IMR-90 (cell line): ENCODE measurements at regions not wholly inside any gene's neighbourhood (a gene's known extent, or its start where the extent isn't known, plus 50 kb on each side); places are given as distances from the start of the nearest gene placed in this dataset.

ENCODE experiments used
- ATAC-seq: fragments of 200-7000 bp; cut with Tn5 transposase; 2 replicates; pipeline ENCODE4 v1.9.1; 2020; ENCODE audit warnings: low read depth, mild to moderate bottlenecking, moderate library complexity
- BruUV-seq: library from RNA; stranded (reverse); fragments of 400-500 nt; replicated peaks from 2 replicates; lab custom pipeline; 2021; lab: Mats Ljungman, UMichigan
- CTCF ChIA-PET: fragments of 300-600 bp; formaldehyde crosslinking; extraction: SDS; loops from one replicate; lab custom pipeline; 2021; ENCODE audit warnings: antibody characterized with exemption; lab: Yijun Ruan, JAX
- POLR2A ChIA-PET: fragments of 300-600 bp; sonication (Branson Sonifier 250); formaldehyde crosslinking; loops from one replicate; lab custom pipeline; 2022; ENCODE audit warnings: antibody characterized with exemption; ENCODE audit not compliant: unreplicated experiment; lab: Charles Lee
- DNase-seq: peaks from one replicate; pipeline ENCODE4 v3.0.0; 2013
- H2AFZ ChIP-seq: replicated peaks from 2 replicates; pipeline ENCODE3; 2013; ENCODE audit warnings: low read length, mild to moderate bottlenecking; ENCODE audit not compliant: poor library complexity
- H2AK5ac ChIP-seq: 2 replicates; pipeline ENCODE4 v1.6.1; 2013; ENCODE audit warnings: low read depth, low read length, inconsistent platforms
- H2AK9ac ChIP-seq: replicated peaks from 2 replicates; pipeline ENCODE3; 2013; ENCODE audit warnings: mild to moderate bottlenecking, low read depth, low read length, moderate library complexity; ENCODE audit not compliant: poor library complexity
- H2BK120ac ChIP-seq: 2 replicates; pipeline ENCODE4 v1.6.1; 2013; ENCODE audit warnings: low read depth, low read length, inconsistent platforms
- H2BK15ac ChIP-seq: 3 replicates; pipeline ENCODE4 v1.6.1; 2013; ENCODE audit warnings: low read depth, low read length, inconsistent platforms
- H2BK20ac ChIP-seq: 2 replicates; pipeline ENCODE4 v1.6.1; 2013; ENCODE audit warnings: low read depth, mild to moderate bottlenecking, inconsistent platforms, low read length, moderate library complexity
- H2BK5ac ChIP-seq: 2 replicates; pipeline ENCODE4 v1.6.1; 2013; ENCODE audit warnings: mild to moderate bottlenecking, low read depth, low read length, inconsistent platforms; ENCODE audit not compliant: poor library complexity, severe bottlenecking
- H3K14ac ChIP-seq: replicated peaks from 2 replicates; pipeline ENCODE4 v1.6.1; 2013; ENCODE audit warnings: low read depth, low read length, inconsistent platforms
- H3K18ac ChIP-seq: 2 replicates; pipeline ENCODE4 v1.6.1; 2013; ENCODE audit warnings: low read depth, low read length, control low read depth
- H3K23ac ChIP-seq: 2 replicates; pipeline ENCODE4 v1.6.1; 2013; ENCODE audit warnings: low read depth, low read length, inconsistent platforms
- H3K27ac ChIP-seq: 2 replicates; pipeline ENCODE4 v1.5.1; 2013; ENCODE audit warnings: mild to moderate bottlenecking, control low read depth, low read length; ENCODE audit not compliant: insufficient read depth
- H3K27me3 ChIP-seq: 2 replicates; pipeline ENCODE4 v1.6.1; 2013; ENCODE audit warnings: low read length; ENCODE audit not compliant: control insufficient read depth, insufficient read depth
- H3K36me3 ChIP-seq: 2 replicates; pipeline ENCODE4 v1.6.1; 2013; ENCODE audit warnings: low read length, mixed read lengths; ENCODE audit not compliant: control insufficient read depth, insufficient read depth
- H3K4ac ChIP-seq: 2 replicates; pipeline ENCODE4 v1.6.1; 2013; ENCODE audit warnings: low read depth, low read length, inconsistent platforms
- H3K4me1 ChIP-seq: 2 replicates; pipeline ENCODE4 v1.6.1; 2013; ENCODE audit warnings: low read length, mixed read lengths; ENCODE audit not compliant: control insufficient read depth, insufficient read depth
- H3K4me2 ChIP-seq: 2 replicates; pipeline ENCODE4 v1.6.1; 2013; ENCODE audit warnings: low read depth, mild to moderate bottlenecking, control low read depth, low read length, moderate library complexity
- H3K4me3 ChIP-seq: 2 replicates; pipeline ENCODE4 v1.5.1; 2013; ENCODE audit warnings: low read depth, mild to moderate bottlenecking, control low read depth, low read length, moderate library complexity; ENCODE audit not compliant: insufficient read depth
- H3K56ac ChIP-seq: 2 replicates; pipeline ENCODE4 v1.6.1; 2013; ENCODE audit warnings: low read length, inconsistent platforms; ENCODE audit not compliant: insufficient read depth; ENCODE audit errors: extremely low read depth
- H3K79me1 ChIP-seq, 2 experiments: 2 replicates each; pipeline ENCODE4 v1.6.1; 2013; ENCODE audit warnings: low read length in 2 of 2, inconsistent platforms in 1 of 2, low read depth in 1 of 2
- H3K9ac ChIP-seq: 2 replicates; pipeline ENCODE4 v1.6.1; 2013; ENCODE audit warnings: low read depth, low read length, control low read depth
- H3K9me1 ChIP-seq: 2 replicates; pipeline ENCODE4 v1.6.1; 2013; ENCODE audit warnings: low read length, inconsistent platforms; ENCODE audit not compliant: insufficient read depth
- H3K9me3 ChIP-seq: 2 replicates; pipeline ENCODE4 v1.6.1; 2013; ENCODE audit warnings: low read length; ENCODE audit not compliant: control insufficient read depth, insufficient read depth
- H4K20me1 ChIP-seq: 2 replicates; pipeline ENCODE4 v1.6.1; 2013; ENCODE audit warnings: low read length, inconsistent platforms; ENCODE audit not compliant: insufficient read depth
- H4K5ac ChIP-seq: 2 replicates; pipeline ENCODE4 v1.6.1; 2013; ENCODE audit warnings: mild to moderate bottlenecking, low read depth, low read length, control low read depth
- H4K8ac ChIP-seq, 2 experiments: 2 replicates each; pipeline ENCODE4 v1.6.1; 2013; ENCODE audit warnings: low read depth in 2 of 2, low read length in 2 of 2, control low read depth in 1 of 2, inconsistent platforms in 1 of 2
- H4K91ac ChIP-seq: 2 replicates; pipeline ENCODE4 v1.6.1; 2013; ENCODE audit warnings: low read depth, low read length, inconsistent platforms; ENCODE audit not compliant: insufficient read depth
- BHLHE40 ChIP-seq: fragments of 150-350 bp; IDR thresholded peaks from 2 replicates; pipeline ENCODE4 v1.6.1; 2016; ENCODE audit warnings: mild to moderate bottlenecking, low read depth, low read length
- CEBPB ChIP-seq: IDR thresholded peaks from 2 replicates; pipeline ENCODE4 v1.6.1; 2012; ENCODE audit warnings: low read depth, low read length, improper control_type of control experiment
- CHD1 ChIP-seq: IDR thresholded peaks from 2 replicates; pipeline ENCODE4 v1.6.1; 2012; ENCODE audit warnings: low read depth, low read length, improper control_type of control experiment
- CTCF ChIP-seq: conservative IDR thresholded peaks from 2 replicates; pipeline ENCODE4 v1.5.1; 2012; ENCODE audit warnings: mild to moderate bottlenecking, low read depth, low read length, improper control_type of control experiment
- ELK1 ChIP-seq: fragments of 150-350 bp; IDR thresholded peaks from 2 replicates; pipeline ENCODE4 v1.6.1; 2016; ENCODE audit warnings: low read depth, mild to moderate bottlenecking, low read length, moderate library complexity, borderline replicate concordance
- FOS ChIP-seq: fragments of 150-350 bp; IDR thresholded peaks from 2 replicates; pipeline ENCODE4 v1.6.1; 2016; ENCODE audit warnings: low read depth, low read length
- MAFK ChIP-seq: IDR thresholded peaks from 2 replicates; pipeline ENCODE4 v1.6.1; 2012; ENCODE audit warnings: low read depth, low read length, improper control_type of control experiment
- MAZ ChIP-seq: IDR thresholded peaks from 2 replicates; pipeline ENCODE4 v1.6.1; 2012; ENCODE audit warnings: low read depth, mild to moderate bottlenecking, low read length, improper control_type of control experiment, moderate library complexity, borderline replicate concordance
- MXI1 ChIP-seq: IDR thresholded peaks from 2 replicates; pipeline ENCODE4 v1.6.1; 2012; ENCODE audit warnings: low read depth, mild to moderate bottlenecking, low read length, moderate library complexity, borderline replicate concordance
- NFE2L2 ChIP-seq: fragments of 150-350 bp; IDR thresholded peaks from 2 replicates; pipeline ENCODE4 v1.6.1; 2016; ENCODE audit warnings: low read depth, mild to moderate bottlenecking, low read length
- POLR2A ChIP-seq: IDR thresholded peaks from 2 replicates; pipeline ENCODE4 v1.6.1; 2012; ENCODE audit warnings: mild to moderate bottlenecking, low read depth, low read length
- RAD21 ChIP-seq: IDR thresholded peaks from 2 replicates; pipeline ENCODE4 v1.6.1; 2012; ENCODE audit warnings: low read length, improper control_type of control experiment
- RCOR1 ChIP-seq: IDR thresholded peaks from 2 replicates; pipeline ENCODE4 v1.6.1; 2012; ENCODE audit warnings: mild to moderate bottlenecking, low read length, improper control_type of control experiment; ENCODE audit not compliant: insufficient replicate concordance
- RFX5 ChIP-seq: IDR thresholded peaks from 2 replicates; pipeline ENCODE4 v1.8.0; 2012; ENCODE audit warnings: low read depth, mild to moderate bottlenecking, low read length, moderate library complexity
- WGBS, 2 experiments: methylation state at CpG; one replicate each; pipeline versions ENCODE4 v1.1.5 to v1.1.7; 2013; ENCODE audit warnings: missing lambda C conversion rate in 2 of 2; ENCODE audit not compliant: insufficient read length in 1 of 2; ENCODE audit errors: extremely low coverage in 2 of 2; 5-methylcytosine and 5-hydroxymethylcytosine counted together
- dilution Hi-C: fragments of 300-500 bp; cut with HindIII; formaldehyde crosslinking; loops from one replicate; pipeline ENCODE4 v1.14.3; 2018; ENCODE audit warnings: low sequenced_read_pairs; ENCODE audit not compliant: unreplicated experiment
- in situ Hi-C: fragments of 300-500 bp; cut with MboI; formaldehyde crosslinking; loops from 3 replicates; pipeline ENCODE4 v1.14.3; 2019; ENCODE audit warnings: low sequenced_read_pairs, inconsistent platforms, mixed read lengths
- intact Hi-C: fragments of 100-400 bp; cut with micrococcal nuclease; formaldehyde crosslinking; loops from 2 replicates; pipeline ENCODE4 v1.10.0; 2022
- TF ChIP-seq, protein P1 (sequence below): fragments of 150-350 bp; IDR thresholded peaks from 2 replicates; pipeline ENCODE4 v1.6.1; 2017; ENCODE audit warnings: mild to moderate bottlenecking, antibody characterized with exemption, low read length, low read depth

DNA sequence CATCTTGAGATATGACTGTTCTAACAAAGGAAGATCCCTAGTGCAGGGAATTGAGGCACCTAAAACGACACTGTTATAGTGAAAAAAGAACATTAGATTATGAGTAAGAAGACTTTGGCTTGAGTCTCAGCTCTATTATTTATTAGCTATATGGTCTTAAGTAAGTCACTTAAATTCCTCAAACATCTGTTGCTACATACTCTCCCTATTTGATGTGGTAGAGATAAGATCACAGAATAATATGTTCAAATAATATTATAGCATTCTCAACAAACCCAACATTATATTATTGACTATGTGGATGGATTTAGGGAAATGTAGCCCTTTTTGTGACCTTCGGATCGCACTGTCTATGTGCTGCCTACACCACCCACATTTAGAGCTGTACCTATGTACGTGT lies 136.9 kb downstream of the P2RY1 start:
- Histone ChIP-seq H3K27ac (no peak overlapping the region), H4K20me1 (no peaks in the 10 kb centered on the region), H3K36me3 (no peaks in the 10 kb centered on the region), H3K56ac (no peak overlapping the region), H3K9me1 (no peaks in the 10 kb centered on the region), H2AFZ (no peak overlapping the region), H3K23ac (no peak overlapping the region), H2BK5ac (no peak overlapping the region), H2BK120ac (no peak overlapping the region), H3K27me3 (no peaks in the 10 kb centered on the region), H4K5ac (no peak overlapping the region), H3K79me1 (no peaks in the 10 kb centered on the region), H2BK15ac (no peak overlapping the region), H3K4me2 (no peak overlapping the region), H3K18ac (no peak overlapping the region), H3K9ac (no peak overlapping the region), H3K4ac (no peak overlapping the region), H2AK5ac (no peak overlapping the region), H4K8ac (no peak overlapping the region), H3K9me3 (no peaks in the 10 kb centered on the region), H2AK9ac (no peak overlapping the region), H4K91ac (no peak overlapping the region), H2BK20ac (no peak overlapping the region), H3K4me3 (no peak overlapping the region), H3K4me1 (no peaks in the 10 kb centered on the region), H3K14ac (no peak overlapping the region)
- in situ Hi-C loops, result no loop called here
- WGBS, 2 experiments, result no CpG with 5 or more reads among the region's 4 CpGs
- DNase-seq, result no peak
- TF ChIP-seq MXI1 (no peak), CEBPB (no peak), FOS (no peak), RAD21 (no peak), RCOR1 (no peak), RFX5 (no peak), CHD1 (no peak), POLR2A (no peak), BHLHE40 (no peak), CTCF (no peak), MAZ (no peak), MAFK (no peak), ELK1 (no peak), NFE2L2 (no peak)
- TF ChIP-seq, protein P1, sequence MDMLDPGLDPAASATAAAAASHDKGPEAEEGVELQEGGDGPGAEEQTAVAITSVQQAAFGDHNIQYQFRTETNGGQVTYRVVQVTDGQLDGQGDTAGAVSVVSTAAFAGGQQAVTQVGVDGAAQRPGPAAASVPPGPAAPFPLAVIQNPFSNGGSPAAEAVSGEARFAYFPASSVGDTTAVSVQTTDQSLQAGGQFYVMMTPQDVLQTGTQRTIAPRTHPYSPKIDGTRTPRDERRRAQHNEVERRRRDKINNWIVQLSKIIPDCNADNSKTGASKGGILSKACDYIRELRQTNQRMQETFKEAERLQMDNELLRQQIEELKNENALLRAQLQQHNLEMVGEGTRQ, result no peak
- ChIA-PET POLR2A (no interaction called here), CTCF (no interaction called here)
- dilution Hi-C loops, result no loop called here
- no TSS peak for BruUV-seq
- intact Hi-C loops, result no loop called here
- ATAC-seq, result no peak
